OCI-LY3 (cell line): ENCODE measurements at regions not wholly inside any gene's neighbourhood (a gene's known extent, or its start where the extent isn't known, plus 50 kb on each side); places are given as distances from the start of the nearest gene placed in this dataset.

Experiments used
- H2AFZ ChIP-seq: fragments of 200-600, 300-600 bp; shearing (Covaris generic); 2 replicates; pipeline ENCODE4 v1.6.0; 2014; ENCODE audit warnings: antibody characterized with exemption, low read depth, low read length
- H3K27ac ChIP-seq: fragments of 200-600, 300-600 bp; sonication (generic); 2 replicates; pipeline ENCODE4 v1.5.1; 2014; ENCODE audit warnings: mild to moderate bottlenecking, low read length, moderate library complexity, mixed read lengths
- H3K27me3 ChIP-seq: fragments of 200-600, 300-600 bp; sonication (generic); 2 replicates; pipeline ENCODE4 v1.6.1; 2014; ENCODE audit warnings: low read depth, low read length, mixed read lengths
- H3K36me3 ChIP-seq: fragments of 200-600, 300-600 bp; sonication (generic); replicated peaks from 2 replicates; pipeline ENCODE3; 2014; ENCODE audit warnings: low read depth, low read length, mixed read lengths
- H3K4me1 ChIP-seq: fragments of 300-600, 200-600 bp; sonication (generic); 2 replicates; pipeline ENCODE4 v1.6.1; 2014; ENCODE audit warnings: low read length, mixed read lengths
- H3K4me2 ChIP-seq: fragments of 200-600, 300-600 bp; sonication (generic); 2 replicates; pipeline ENCODE4 v1.6.1; 2014; ENCODE audit warnings: low read length, mixed read lengths
- H3K4me3 ChIP-seq: fragments of 300-600, 200-600 bp; sonication (generic); 2 replicates; pipeline ENCODE4 v1.5.1; 2014; ENCODE audit warnings: antibody characterized with exemption, mild to moderate bottlenecking, low read length, moderate library complexity
- H3K79me2 ChIP-seq: fragments of 300-600, 200-600 bp; shearing (Covaris generic); 2 replicates; pipeline ENCODE4 v1.6.1; 2014; ENCODE audit warnings: mild to moderate bottlenecking, low read length, mixed read lengths
- H3K9ac ChIP-seq: fragments of 300-600, 200-600 bp; shearing (Covaris generic); 2 replicates; pipeline ENCODE4 v1.6.0; 2014; ENCODE audit warnings: mild to moderate bottlenecking, low read length, moderate library complexity
- H3K9me3 ChIP-seq: fragments of 200-600, 300-600 bp; shearing (Covaris generic); 2 replicates; pipeline ENCODE4 v1.6.1; 2014; ENCODE audit warnings: low read length, mixed read lengths; ENCODE audit not compliant: insufficient read depth
- H4K20me1 ChIP-seq: fragments of 200-600, 300-600 bp; sonication (generic); 2 replicates; pipeline ENCODE4 v1.6.1; 2016; ENCODE audit warnings: low read length, mixed read lengths; ENCODE audit not compliant: insufficient read depth
- CTCF ChIP-seq: fragments of 200-600, 300-600 bp; sonication (generic); IDR thresholded peaks from 2 replicates; pipeline ENCODE4 v1.5.1; 2014; ENCODE audit warnings: antibody characterized with exemption, low read length, low read depth
- EZH2phosphoT487 ChIP-seq: fragments of 200-600 bp; shearing (Covaris generic); IDR thresholded peaks from 2 replicates; pipeline ENCODE4 v1.6.1; 2018; ENCODE audit warnings: antibody characterized with exemption, mixed run types, low read depth

GRCh38 chr14:80346395-80346794 is 135.1 kb upstream of the DIO2 start:
- Histone ChIP-seq H3K4me2 (no peak overlapping the region), H3K27me3 (no peaks in the 10 kb centered on the region), H4K20me1 (no peaks in the 10 kb centered on the region), H3K4me3 (no peak overlapping the region), H3K27ac (no peak overlapping the region), H3K79me2 (no peaks in the 10 kb centered on the region), H3K9me3 (no peaks in the 10 kb centered on the region), H2AFZ (no peak overlapping the region), H3K36me3 (no peaks in the 10 kb centered on the region), H3K4me1 (no peaks in the 10 kb centered on the region), H3K9ac (no peak overlapping the region)
- TF ChIP-seq CTCF (no peak), EZH2phosphoT487 (no peak)

GRCh38 chr14:80344208-80344607 is 132.9 kb upstream of the DIO2 start:
- no peak for TF ChIP-seq EZH2phosphoT487
- no peak for TF ChIP-seq CTCF
- H3K9ac ChIP-seq = no peak overlapping the region
- H2AFZ ChIP-seq = no peak overlapping the region
- H3K27ac ChIP-seq = no peak overlapping the region
- no peaks in the 10 kb centered on the region for H3K4me1 ChIP-seq
- no peaks in the 10 kb centered on the region for H4K20me1 ChIP-seq
- H3K9me3 ChIP-seq = no peaks in the 10 kb centered on the region
- no peak overlapping the region for H3K4me3 ChIP-seq
- H3K36me3 ChIP-seq = no peaks in the 10 kb centered on the region
- H3K4me2 ChIP-seq = no peak overlapping the region
- H3K79me2 ChIP-seq = no peaks in the 10 kb centered on the region
- H3K27me3 ChIP-seq = no peaks in the 10 kb centered on the region

GRCh38 chr14:80336608-80337106 is 125.4 kb upstream of the DIO2 start:
- no peak overlapping the region for H2AFZ ChIP-seq
- H3K27ac ChIP-seq = no peak overlapping the region
- no peaks in the 10 kb centered on the region for H3K27me3 ChIP-seq
- H3K36me3 ChIP-seq = no peaks in the 10 kb centered on the region
- no peak overlapping the region for H3K4me2 ChIP-seq
- TF ChIP-seq CTCF (no peak), EZH2phosphoT487 (no peak)
- no peak overlapping the region for H3K4me3 ChIP-seq
- H3K4me1 ChIP-seq = no peaks in the 10 kb centered on the region
- no peak overlapping the region for H3K9ac ChIP-seq
- H4K20me1 ChIP-seq = no peaks in the 10 kb centered on the region
- H3K9me3 ChIP-seq = no peaks in the 10 kb centered on the region
- no peaks in the 10 kb centered on the region for H3K79me2 ChIP-seq

- no peaks in the 10 kb centered on the region for H4K20me1 ChIP-seq
- H3K27ac ChIP-seq = no peak overlapping the region
- no peak overlapping the region for H2AFZ ChIP-seq
- no peaks in the 10 kb centered on the region for H3K9me3 ChIP-seq
- no peak overlapping the region for H3K4me2 ChIP-seq
- H3K27me3 ChIP-seq = no peaks in the 10 kb centered on the region
- H3K9ac ChIP-seq = no peak overlapping the region
- no peak overlapping the region for H3K4me3 ChIP-seq
- no peaks in the 10 kb centered on the region for H3K79me2 ChIP-seq
- no peaks in the 10 kb centered on the region for H3K36me3 ChIP-seq
- TF ChIP-seq EZH2phosphoT487 (no peak), CTCF (no peak)
- H3K4me1 ChIP-seq = no peaks in the 10 kb centered on the region
Observed at GRCh38 chr14:80325688-80326087, 114.4 kb upstream of the DIO2 start.
